ENCODE measurements at regions not wholly inside any gene's neighbourhood (a gene's known extent, or its start where the extent isn't known, plus 50 kb on each side); places are given as distances from the start of the nearest gene placed in this dataset.

DNA sequence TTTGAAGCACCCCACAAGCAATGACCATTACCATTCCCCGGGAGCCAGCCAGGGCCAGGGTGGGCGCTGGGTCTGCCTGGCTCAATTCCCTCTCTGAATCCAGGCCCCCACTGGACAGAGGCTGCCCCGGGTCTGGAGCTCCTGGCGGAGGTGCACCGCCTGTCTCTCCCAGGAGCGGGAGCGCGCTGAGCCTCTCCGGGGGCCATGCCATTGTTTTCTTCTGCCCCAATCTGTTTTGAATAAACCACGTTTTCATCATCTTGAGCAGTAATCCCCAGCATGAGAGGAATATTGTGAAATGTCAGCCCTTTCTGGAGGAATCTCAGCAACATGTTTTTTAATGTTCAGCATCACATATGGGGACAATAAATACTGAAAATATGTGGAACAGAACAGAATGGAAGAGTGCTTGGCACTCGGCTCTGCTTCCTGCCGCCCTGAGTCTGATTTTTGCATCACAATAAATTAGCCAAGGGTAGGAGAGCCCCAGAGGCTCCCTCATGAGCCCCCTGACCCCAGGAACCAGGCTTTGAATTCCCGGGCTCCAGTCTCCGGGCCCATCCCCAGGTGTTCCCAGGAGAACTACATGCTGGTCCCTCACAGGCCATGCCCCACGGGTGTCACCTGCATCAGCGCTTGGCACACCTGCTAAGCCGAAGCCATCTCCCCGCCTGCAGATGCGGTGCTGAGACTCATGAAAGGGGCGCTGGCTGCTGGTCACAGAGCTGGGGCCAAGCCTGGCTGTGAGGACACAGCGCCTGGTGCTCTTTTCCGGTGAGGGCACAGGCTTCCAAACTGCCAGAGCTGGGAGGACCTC lies 88.8 kb downstream of the INHBB start:
- no peaks in the 10 kb centered on the region for H3K36me3 ChIP-seq (replicated peaks in 1 of 2; ENCODE audit: control insufficient read depth in 1 of 2, insufficient read depth in 2 of 2, low read length in 2 of 2)
- peaks cover 3% of the 10 kb centered on the region for H3K4me1 ChIP-seq (ENCODE audit: insufficient read depth, low read length)
- H2AFZ ChIP-seq (ENCODE audit: low read length), result no peak overlapping the region
- in situ Hi-C loops (cut with HindIII; ENCODE audit: extremely low pct_ligation_motif_present, low pct_unique_long_range_greater_than_20kb) (loop anchor here (5.0 kb wide), 1 partner anchor 92 kb away; no protein-coding TSS in a partner anchor), intact Hi-C loops (cut with micrococcal nuclease; ENCODE audit: unreplicated experiment) (no loop called here)
- H3K9ac ChIP-seq (ENCODE audit: insufficient read depth, low read depth, low read length), result no peak overlapping the region
- no peak overlapping the region for H3K4me3 ChIP-seq (replicated peaks in 1 of 3; ENCODE audit: insufficient read depth in 1 of 3, low read depth in 2 of 3, low read length in 3 of 3)
- H3K27ac ChIP-seq (ENCODE audit: extremely low read length, insufficient read depth, low read length), result no peak overlapping the region
- no TSS peak for BruUV-seq (replicated peaks)
- H3K79me2 ChIP-seq (ENCODE audit: insufficient read depth, low read length), result no peaks in the 10 kb centered on the region
- DNase-seq (ENCODE audit: low spot score), result no peak
- 51% methylated on average over 14 of the region's 22 CpGs for WGBS (ENCODE audit: low lambda C conversion rate)
- no peak for FAIRE-seq
- H3K4me2 ChIP-seq (ENCODE audit: low read depth, low read length), result no peak overlapping the region
- peaks cover 18 to 81% of the 10 kb centered on the region in 2 experiments for H3K27me3 ChIP-seq (ENCODE audit: control insufficient read depth in 1 of 2, insufficient read depth in 2 of 2, low read length in 2 of 2)
- POLR2A ChIA-PET, result no interaction called here
- TF ChIP-seq CEBPB (IDR thresholded peaks at IDR 0.05; ENCODE audit: borderline replicate concordance, low read depth, low read length) (peak; percentile 36; the same call in 1 of the 2 replicates), ZNF234 (CRISPR knock-in tag; conservative IDR thresholded peaks at IDR 0.05) (no peak)
- H4K20me1 ChIP-seq (ENCODE audit: insufficient read depth, low read length), result 0 out of 2 replicates have a peak, but pooled peaks cover 3% of the 10 kb centered on the region
- no peak for ATAC-seq
- CTCF ChIA-PET (ENCODE audit: low intra/inter-chr PET ratio, low total read pairs), result interaction anchor here (1.1 to 3.5 kb wide), 2 partner anchors 91 to 118 kb away, joined by 3 to 39 read pairs; no protein-coding TSS in a partner anchor
- H3K9me3 ChIP-seq (ENCODE audit: low read length), result no peaks in the 10 kb centered on the region

- FAIRE-seq, result no peak
- Histone ChIP-seq H3K36me3 (replicated peaks in 1 of 2; ENCODE audit: control insufficient read depth in 1 of 2, insufficient read depth in 2 of 2, low read length in 2 of 2) (no peaks in the 10 kb centered on the region), H3K27me3 (ENCODE audit: control insufficient read depth in 1 of 2, insufficient read depth in 2 of 2, low read length in 2 of 2) (peaks cover 23 to 81% of the 10 kb centered on the region in 2 experiments), H3K9ac (ENCODE audit: insufficient read depth, low read depth, low read length) (no peak overlapping the region), H2AFZ (ENCODE audit: low read length) (no peak overlapping the region), H3K4me1 (ENCODE audit: insufficient read depth, low read length) (peaks cover 15% of the 10 kb centered on the region), H3K4me2 (ENCODE audit: low read depth, low read length) (no peak overlapping the region), H3K79me2 (ENCODE audit: insufficient read depth, low read length) (no peaks in the 10 kb centered on the region), H3K4me3 (replicated peaks in 1 of 3; ENCODE audit: insufficient read depth in 1 of 3, low read depth in 2 of 3, low read length in 3 of 3) (no peak overlapping the region), H3K27ac (ENCODE audit: extremely low read length, insufficient read depth, low read length) (no peak overlapping the region), H3K9me3 (ENCODE audit: low read length) (no peaks in the 10 kb centered on the region), H4K20me1 (ENCODE audit: insufficient read depth, low read length) (0 out of 2 replicates have a peak, but pooled peaks cover 3% of the 10 kb centered on the region)
- CTCF ChIA-PET (ENCODE audit: low intra/inter-chr PET ratio, low total read pairs), result interaction anchor here (2.2 to 3.5 kb wide), 2 partner anchors 37 to 92 kb away, joined by 8 to 39 read pairs; no protein-coding TSS in a partner anchor
- DNase-seq (ENCODE audit: low spot score), result no peak
- no peak for TF ChIP-seq ARNT (IDR thresholded peaks at IDR 0.05)
- TF ChIP-seq, protein P1, sequence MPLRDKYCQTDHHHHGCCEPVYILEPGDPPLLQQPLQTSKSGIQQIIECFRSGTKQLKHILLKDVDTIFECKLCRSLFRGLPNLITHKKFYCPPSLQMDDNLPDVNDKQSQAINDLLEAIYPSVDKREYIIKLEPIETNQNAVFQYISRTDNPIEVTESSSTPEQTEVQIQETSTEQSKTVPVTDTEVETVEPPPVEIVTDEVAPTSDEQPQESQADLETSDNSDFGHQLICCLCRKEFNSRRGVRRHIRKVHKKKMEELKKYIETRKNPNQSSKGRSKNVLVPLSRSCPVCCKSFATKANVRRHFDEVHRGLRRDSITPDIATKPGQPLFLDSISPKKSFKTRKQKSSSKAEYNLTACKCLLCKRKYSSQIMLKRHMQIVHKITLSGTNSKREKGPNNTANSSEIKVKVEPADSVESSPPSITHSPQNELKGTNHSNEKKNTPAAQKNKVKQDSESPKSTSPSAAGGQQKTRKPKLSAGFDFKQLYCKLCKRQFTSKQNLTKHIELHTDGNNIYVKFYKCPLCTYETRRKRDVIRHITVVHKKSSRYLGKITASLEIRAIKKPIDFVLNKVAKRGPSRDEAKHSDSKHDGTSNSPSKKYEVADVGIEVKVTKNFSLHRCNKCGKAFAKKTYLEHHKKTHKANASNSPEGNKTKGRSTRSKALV (CRISPR knock-in tag; IDR thresholded peaks at IDR 0.05), result no peak
- TF ChIP-seq HNRNPUL1 (IDR thresholded peaks at IDR 0.05; ENCODE audit: low read depth, low read length), result no peak
- no peak for TF ChIP-seq XRCC5 (optimal IDR thresholded peaks at IDR 0.05; ENCODE audit: low read length)
- no peak for TF ChIP-seq CREB1 (IDR thresholded peaks at IDR 0.05)
- TF ChIP-seq CREB1 (CRISPR knock-in tag; IDR thresholded peaks at IDR 0.05), result no peak
- no peak for TF ChIP-seq KDM3A (CRISPR knock-in tag; IDR thresholded peaks at IDR 0.05; ENCODE audit: low read depth)
- no peak for TF ChIP-seq ZNF598 (CRISPR knock-in tag; IDR thresholded peaks at IDR 0.05; ENCODE audit: borderline replicate concordance)
- TF ChIP-seq ZNF709 (CRISPR knock-in tag; IDR thresholded peaks at IDR 0.05), result no peak
- TF ChIP-seq MED8 (CRISPR knock-in tag; IDR thresholded peaks at IDR 0.05; ENCODE audit: insufficient replicate concordance), result no peak
- TF ChIP-seq HDAC2 (CRISPR knock-in tag; IDR thresholded peaks at IDR 0.05), result no peak
- TF ChIP-seq KLF11 (CRISPR knock-in tag; IDR thresholded peaks at IDR 0.05), result no peak
- no peak for TF ChIP-seq BATF2 (CRISPR knock-in tag; IDR thresholded peaks at IDR 0.05)
- 34% methylated on average over 11 of the region's 11 CpGs for WGBS (ENCODE audit: low lambda C conversion rate)
- intact Hi-C loops (cut with micrococcal nuclease; ENCODE audit: unreplicated experiment), result loop anchor here (2.0 kb wide), 2 partner anchors 37 to 85 kb away; no protein-coding TSS in a partner anchor
- POLR2A ChIA-PET, result no interaction called here
- no TSS peak for BruUV-seq (replicated peaks)
- no peak for ATAC-seq
- in situ Hi-C loops (cut with HindIII; ENCODE audit: extremely low pct_ligation_motif_present, low pct_unique_long_range_greater_than_20kb), result loop anchor here (5.0 kb wide), 1 partner anchor 94 kb away; no protein-coding TSS in a partner anchor
Measured at GRCh38 chr2:120435671-120436459, 89.9 kb downstream of the INHBB start.
